WTC11 (cell line): ENCODE measurements at regions not wholly inside any gene's neighbourhood (a gene's known extent, or its start where the extent isn't known, plus 50 kb on each side); places are given as distances from the start of the nearest gene placed in this dataset.

ENCODE experiments used
- ATAC-seq: fragments of 200-7000 bp; cut with Tn5 transposase; 2 replicates; pipeline ENCODE4 v1.10.0; 2021; ENCODE audit warnings: mild to moderate bottlenecking, moderate library complexity
- CTCF ChIA-PET: fragments of 300-600 bp; sonication (Branson Sonifier 250); formaldehyde crosslinking; loops from one replicate; lab custom pipeline; 2021; ENCODE audit warnings: antibody characterized with exemption; lab: Charles Lee
- POLR2A ChIA-PET: fragments of 350-600 bp; sonication (Branson Sonifier 250); formaldehyde crosslinking; loops from one replicate; lab custom pipeline; 2021; ENCODE audit warnings: antibody characterized with exemption; lab: Charles Lee
- DNase-seq: peaks from one replicate; pipeline ENCODE4 v3.0.0; 2021; ENCODE audit warnings: low spot score
- H3K27ac Mint-ChIP-seq: 2 replicates; pipeline ENCODE4 v1.8.0; 2021; ENCODE audit warnings: mixed read lengths
- H3K27me3 Mint-ChIP-seq: 2 replicates; pipeline ENCODE4 v1.8.0; 2021; ENCODE audit warnings: low read depth, mild to moderate bottlenecking, moderate library complexity, mixed read lengths
- H3K36me3 Mint-ChIP-seq: 2 replicates; pipeline ENCODE4 v1.8.0; 2021; ENCODE audit warnings: mixed read lengths
- H3K4me1 Mint-ChIP-seq: 2 replicates; pipeline ENCODE4 v1.8.0; 2022; ENCODE audit warnings: mixed read lengths
- H3K4me3 Mint-ChIP-seq: 2 replicates; pipeline ENCODE4 v1.8.0; 2021; ENCODE audit warnings: mild to moderate bottlenecking, moderate library complexity, mixed read lengths
- H3K9me3 Mint-ChIP-seq: 2 replicates; pipeline ENCODE4 v1.8.0; 2021; ENCODE audit warnings: mixed read lengths
- AR ChIP-seq: fragments of 250-450 bp; sonication (Bioruptor Pico); IDR thresholded peaks from 2 replicates; pipeline ENCODE4 v1.9.0; 2021; ENCODE audit warnings: mild to moderate bottlenecking
- CBFB ChIP-seq: sonication (generic); formaldehyde crosslinking; IDR thresholded peaks from 2 replicates; pipeline ENCODE4 v1.8.1; 2022; ENCODE audit warnings: mild to moderate bottlenecking, low read depth, missing genetic modification reagents
- EMX1 ChIP-seq: fragments of 250-450 bp; sonication (Bioruptor Pico); IDR thresholded peaks from 2 replicates; pipeline ENCODE4 v1.8.0; 2021; ENCODE audit warnings: mild to moderate bottlenecking
- FOXJ3 ChIP-seq: sonication (generic); formaldehyde crosslinking; IDR thresholded peaks from 2 replicates; pipeline ENCODE4 v1.9.0; 2021; ENCODE audit warnings: missing genetic modification reagents, mild to moderate bottlenecking, borderline replicate concordance
- JAZF1 ChIP-seq: fragments of 250-450 bp; sonication (Bioruptor Pico); IDR thresholded peaks from 2 replicates; pipeline ENCODE4 v1.9.0; 2021; ENCODE audit warnings: moderate library complexity, mild to moderate bottlenecking, inconsistent platforms
- MXD4 ChIP-seq: fragments of 250-450 bp; sonication (Bioruptor Pico); IDR thresholded peaks from 2 replicates; pipeline ENCODE4 v1.8.0; 2021; ENCODE audit warnings: mild to moderate bottlenecking, moderate library complexity, borderline replicate concordance
- NFE2L1 ChIP-seq: sonication (generic); formaldehyde crosslinking; IDR thresholded peaks from 2 replicates; pipeline ENCODE4 v1.8.1; 2023; ENCODE audit warnings: missing genetic modification reagents
- NFYB ChIP-seq: sonication (generic); formaldehyde crosslinking; conservative IDR thresholded peaks from 2 replicates; pipeline ENCODE4 v1.8.0; 2022; ENCODE audit warnings: low read depth, missing genetic modification reagents
- NR3C1 ChIP-seq: sonication (generic); formaldehyde crosslinking; conservative IDR thresholded peaks from 2 replicates; pipeline ENCODE4 v1.8.1; 2023; ENCODE audit warnings: low read depth, mild to moderate bottlenecking, missing genetic modification reagents
- RORB ChIP-seq: fragments of 250-450 bp; sonication (Bioruptor Pico); IDR thresholded peaks from 2 replicates; pipeline ENCODE4 v1.9.0; 2021; ENCODE audit warnings: mild to moderate bottlenecking
- SMAD3 ChIP-seq: sonication (generic); formaldehyde crosslinking; IDR thresholded peaks from 2 replicates; pipeline ENCODE4 v1.8.0; 2022; ENCODE audit warnings: missing genetic modification reagents, mild to moderate bottlenecking, borderline replicate concordance
- TEAD1 ChIP-seq: sonication (generic); formaldehyde crosslinking; IDR thresholded peaks from 2 replicates; pipeline ENCODE4 v1.8.0; 2022; ENCODE audit warnings: mild to moderate bottlenecking, missing genetic modification reagents
- TEAD4 ChIP-seq: sonication (generic); formaldehyde crosslinking; IDR thresholded peaks from 2 replicates; pipeline ENCODE4 v1.8.0; 2022; ENCODE audit warnings: mild to moderate bottlenecking, missing genetic modification reagents
- ZBTB21 ChIP-seq: sonication (generic); formaldehyde crosslinking; IDR thresholded peaks from 2 replicates; pipeline ENCODE4 v1.8.1; 2023; ENCODE audit warnings: mild to moderate bottlenecking, missing genetic modification reagents, borderline replicate concordance
- ZNF121 ChIP-seq: sonication (generic); formaldehyde crosslinking; IDR thresholded peaks from 2 replicates; pipeline ENCODE4 v1.8.0; 2023; ENCODE audit warnings: missing genetic modification reagents
- ZNF138 ChIP-seq: sonication (generic); formaldehyde crosslinking; conservative IDR thresholded peaks from 2 replicates; pipeline ENCODE4 v1.8.1; 2022; ENCODE audit warnings: mild to moderate bottlenecking, moderate library complexity, missing genetic modification reagents
- ZNF232 ChIP-seq: sonication (generic); formaldehyde crosslinking; IDR thresholded peaks from 2 replicates; pipeline ENCODE4 v1.8.0; 2022; ENCODE audit warnings: mild to moderate bottlenecking, missing genetic modification reagents
- ZNF263 ChIP-seq: sonication (generic); formaldehyde crosslinking; IDR thresholded peaks from 2 replicates; pipeline ENCODE4 v1.8.1; 2022; ENCODE audit warnings: low read depth, mild to moderate bottlenecking, moderate library complexity, missing genetic modification reagents
- ZNF396 ChIP-seq: fragments of 250-450 bp; sonication (Bioruptor Pico); IDR thresholded peaks from 2 replicates; pipeline ENCODE4 v1.8.0; 2021; ENCODE audit warnings: mild to moderate bottlenecking, moderate library complexity, borderline replicate concordance
- TF ChIP-seq, protein P1 (sequence below): sonication (generic); formaldehyde crosslinking; IDR thresholded peaks from 2 replicates; pipeline ENCODE4 v1.8.0; 2022; ENCODE audit warnings: mild to moderate bottlenecking, missing genetic modification reagents
- TF ChIP-seq, protein P2 (sequence below): fragments of 200-600 bp; IDR thresholded peaks from 2 replicates; pipeline ENCODE4 v1.8.0; 2022; ENCODE audit warnings: antibody characterized with exemption
- TF ChIP-seq, protein P3 (sequence below): sonication (generic); formaldehyde crosslinking; IDR thresholded peaks from 2 replicates; pipeline ENCODE4 v1.8.1; 2022; ENCODE audit warnings: low read depth, mild to moderate bottlenecking, moderate library complexity, missing genetic modification reagents, borderline replicate concordance
- TF ChIP-seq, protein P4 (sequence below): sonication (generic); formaldehyde crosslinking; IDR thresholded peaks from 2 replicates; pipeline ENCODE4 v1.8.0; 2023; ENCODE audit warnings: mild to moderate bottlenecking, missing genetic modification reagents

DNA sequence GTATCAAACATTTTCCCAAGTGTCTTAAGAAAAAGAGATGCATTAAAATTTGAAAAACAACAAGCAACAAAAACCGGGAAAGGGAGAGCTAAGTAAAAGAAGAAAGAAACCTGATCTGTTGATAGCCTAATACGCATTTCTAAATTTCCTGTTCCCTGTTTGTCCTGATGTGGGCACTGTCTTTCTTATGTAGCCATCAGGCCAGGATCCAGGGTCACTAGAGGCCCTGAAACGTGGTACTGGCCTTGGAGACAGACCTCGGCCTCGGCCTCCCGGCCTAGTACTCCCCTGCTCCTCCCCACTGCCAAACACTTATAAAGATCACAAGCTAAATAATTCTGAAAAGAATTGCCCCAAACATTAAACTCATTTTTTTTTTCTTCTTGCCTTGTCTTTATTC is 547.2 kb downstream of the IRX1 start:
- H3K4me1 Mint-ChIP-seq = peaks cover 17% of the 10 kb centered on the region
- H3K9me3 Mint-ChIP-seq = no peaks in the 10 kb centered on the region
- H3K27me3 Mint-ChIP-seq = no peaks in the 10 kb centered on the region
- H3K36me3 Mint-ChIP-seq = no peaks in the 10 kb centered on the region
- DNase-seq (no peak), ATAC-seq (peak; percentile 90)
- no peak overlapping the region for H3K4me3 Mint-ChIP-seq
- H3K27ac Mint-ChIP-seq = no peak overlapping the region
- CTCF ChIA-PET = interaction anchor here (0.7 to 3.7 kb wide), 2 partner anchors 153 to 420 kb away, joined by 5 to 18 read pairs; no protein-coding TSS in a partner anchor
- no peak for TF ChIP-seq ZNF232 (CRISPR knock-in tag)
- TF ChIP-seq, protein P1, sequence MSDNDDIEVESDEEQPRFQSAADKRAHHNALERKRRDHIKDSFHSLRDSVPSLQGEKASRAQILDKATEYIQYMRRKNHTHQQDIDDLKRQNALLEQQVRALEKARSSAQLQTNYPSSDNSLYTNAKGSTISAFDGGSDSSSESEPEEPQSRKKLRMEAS (CRISPR knock-in tag) = no peak
- TF ChIP-seq AR (CRISPR knock-in tag) = no peak
- no peak for TF ChIP-seq RORB (CRISPR knock-in tag)
- TF ChIP-seq, protein P2, sequence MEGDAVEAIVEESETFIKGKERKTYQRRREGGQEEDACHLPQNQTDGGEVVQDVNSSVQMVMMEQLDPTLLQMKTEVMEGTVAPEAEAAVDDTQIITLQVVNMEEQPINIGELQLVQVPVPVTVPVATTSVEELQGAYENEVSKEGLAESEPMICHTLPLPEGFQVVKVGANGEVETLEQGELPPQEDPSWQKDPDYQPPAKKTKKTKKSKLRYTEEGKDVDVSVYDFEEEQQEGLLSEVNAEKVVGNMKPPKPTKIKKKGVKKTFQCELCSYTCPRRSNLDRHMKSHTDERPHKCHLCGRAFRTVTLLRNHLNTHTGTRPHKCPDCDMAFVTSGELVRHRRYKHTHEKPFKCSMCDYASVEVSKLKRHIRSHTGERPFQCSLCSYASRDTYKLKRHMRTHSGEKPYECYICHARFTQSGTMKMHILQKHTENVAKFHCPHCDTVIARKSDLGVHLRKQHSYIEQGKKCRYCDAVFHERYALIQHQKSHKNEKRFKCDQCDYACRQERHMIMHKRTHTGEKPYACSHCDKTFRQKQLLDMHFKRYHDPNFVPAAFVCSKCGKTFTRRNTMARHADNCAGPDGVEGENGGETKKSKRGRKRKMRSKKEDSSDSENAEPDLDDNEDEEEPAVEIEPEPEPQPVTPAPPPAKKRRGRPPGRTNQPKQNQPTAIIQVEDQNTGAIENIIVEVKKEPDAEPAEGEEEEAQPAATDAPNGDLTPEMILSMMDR = no peak
- TF ChIP-seq TEAD4 (CRISPR knock-in tag) = no peak
- TF ChIP-seq SMAD3 (CRISPR knock-in tag) = no peak
- TF ChIP-seq JAZF1 (CRISPR knock-in tag) = no peak
- no peak for TF ChIP-seq ZBTB21 (CRISPR knock-in tag)
- TF ChIP-seq FOXJ3 (CRISPR knock-in tag) = no peak
- TF ChIP-seq ZNF121 (CRISPR knock-in tag) = no peak
- TF ChIP-seq NR3C1 = no peak
- no peak for TF ChIP-seq ZNF396 (CRISPR knock-in tag)
- TF ChIP-seq CBFB = no peak
- no peak for TF ChIP-seq NFYB (CRISPR knock-in tag)
- TF ChIP-seq NFE2L1 (CRISPR knock-in tag) = no peak
- no peak for TF ChIP-seq ZNF138 (CRISPR knock-in tag)
- TF ChIP-seq, protein P3, sequence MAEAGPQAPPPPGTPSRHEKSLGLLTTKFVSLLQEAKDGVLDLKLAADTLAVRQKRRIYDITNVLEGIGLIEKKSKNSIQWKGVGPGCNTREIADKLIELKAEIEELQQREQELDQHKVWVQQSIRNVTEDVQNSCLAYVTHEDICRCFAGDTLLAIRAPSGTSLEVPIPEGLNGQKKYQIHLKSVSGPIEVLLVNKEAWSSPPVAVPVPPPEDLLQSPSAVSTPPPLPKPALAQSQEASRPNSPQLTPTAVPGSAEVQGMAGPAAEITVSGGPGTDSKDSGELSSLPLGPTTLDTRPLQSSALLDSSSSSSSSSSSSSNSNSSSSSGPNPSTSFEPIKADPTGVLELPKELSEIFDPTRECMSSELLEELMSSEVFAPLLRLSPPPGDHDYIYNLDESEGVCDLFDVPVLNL (CRISPR knock-in tag) = no peak
- POLR2A ChIA-PET = no interaction called here

DNA sequence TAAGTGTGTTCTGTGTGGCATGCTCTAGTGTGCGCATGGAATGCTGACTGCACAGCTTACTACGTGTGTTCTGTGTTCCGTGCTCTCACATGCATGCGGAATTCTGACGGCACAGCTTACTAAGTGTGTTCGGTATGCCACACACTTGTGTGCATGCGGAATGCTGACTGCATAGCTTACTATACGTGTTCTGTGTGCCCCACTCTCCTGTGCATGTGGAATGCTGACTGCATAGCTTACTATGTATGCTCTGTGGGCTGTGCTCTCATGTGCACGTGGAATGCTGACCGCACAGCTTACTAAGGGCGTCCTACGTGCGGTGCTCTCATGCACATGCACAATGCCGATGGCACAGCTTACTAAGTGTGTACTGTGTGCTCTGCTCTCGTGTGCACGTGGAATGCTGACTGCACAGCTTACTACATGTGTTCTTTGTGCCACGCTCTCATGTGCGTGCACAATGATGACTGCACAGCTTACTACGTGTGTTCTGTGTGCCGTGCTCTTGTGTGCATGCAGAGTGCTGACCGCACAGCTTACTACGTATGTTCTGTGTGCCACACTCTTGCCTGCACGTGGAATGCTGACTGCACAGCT is 548.9 kb downstream of the IRX1 start:
- Mint-ChIP-seq H3K36me3 (no peaks in the 10 kb centered on the region), H3K27me3 (no peaks in the 10 kb centered on the region), H3K27ac (no peak overlapping the region), H3K9me3 (peaks cover 3% of the 10 kb centered on the region; the same call in 1 of the 2 replicates), H3K4me3 (no peak overlapping the region), H3K4me1 (peaks cover 17% of the 10 kb centered on the region)
- DNase-seq (no peak), ATAC-seq (no peak)
- ChIA-PET POLR2A (no interaction called here), CTCF (interaction anchor here (3.7 kb wide), 1 partner anchor 151 kb away, joined by 18 read pairs; no protein-coding TSS in a partner anchor)
- TF ChIP-seq, protein P4, sequence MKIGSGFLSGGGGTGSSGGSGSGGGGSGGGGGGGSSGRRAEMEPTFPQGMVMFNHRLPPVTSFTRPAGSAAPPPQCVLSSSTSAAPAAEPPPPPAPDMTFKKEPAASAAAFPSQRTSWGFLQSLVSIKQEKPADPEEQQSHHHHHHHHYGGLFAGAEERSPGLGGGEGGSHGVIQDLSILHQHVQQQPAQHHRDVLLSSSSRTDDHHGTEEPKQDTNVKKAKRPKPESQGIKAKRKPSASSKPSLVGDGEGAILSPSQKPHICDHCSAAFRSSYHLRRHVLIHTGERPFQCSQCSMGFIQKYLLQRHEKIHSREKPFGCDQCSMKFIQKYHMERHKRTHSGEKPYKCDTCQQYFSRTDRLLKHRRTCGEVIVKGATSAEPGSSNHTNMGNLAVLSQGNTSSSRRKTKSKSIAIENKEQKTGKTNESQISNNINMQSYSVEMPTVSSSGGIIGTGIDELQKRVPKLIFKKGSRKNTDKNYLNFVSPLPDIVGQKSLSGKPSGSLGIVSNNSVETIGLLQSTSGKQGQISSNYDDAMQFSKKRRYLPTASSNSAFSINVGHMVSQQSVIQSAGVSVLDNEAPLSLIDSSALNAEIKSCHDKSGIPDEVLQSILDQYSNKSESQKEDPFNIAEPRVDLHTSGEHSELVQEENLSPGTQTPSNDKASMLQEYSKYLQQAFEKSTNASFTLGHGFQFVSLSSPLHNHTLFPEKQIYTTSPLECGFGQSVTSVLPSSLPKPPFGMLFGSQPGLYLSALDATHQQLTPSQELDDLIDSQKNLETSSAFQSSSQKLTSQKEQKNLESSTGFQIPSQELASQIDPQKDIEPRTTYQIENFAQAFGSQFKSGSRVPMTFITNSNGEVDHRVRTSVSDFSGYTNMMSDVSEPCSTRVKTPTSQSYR (CRISPR knock-in tag) = no peak
- no peak for TF ChIP-seq TEAD1 (CRISPR knock-in tag)
- no peak for TF ChIP-seq MXD4 (CRISPR knock-in tag)
- no peak for TF ChIP-seq ZNF263 (CRISPR knock-in tag)
- TF ChIP-seq EMX1 = no peak
- TF ChIP-seq, protein P2 = no peak
